ENCODE measurements at regions not wholly inside any gene's neighbourhood (a gene's known extent, or its start where the extent isn't known, plus 50 kb on each side); places are given as distances from the start of the nearest gene placed in this dataset.

- intact Hi-C loops (cut with DNase I, micrococcal nuclease) = loop anchor here (1.0 kb wide), 1 partner anchor 277 kb away; no protein-coding TSS in a partner anchor
- Histone ChIP-seq H3K9me3 (ENCODE audit: control insufficient read depth in 1 of 2, insufficient read depth in 1 of 2, low read length in 2 of 2) (peaks cover 0 to 34% of the 10 kb centered on the region in 2 experiments), H3K27me3 (ENCODE audit: control insufficient read depth in 1 of 2, insufficient read depth in 2 of 2, low read length in 2 of 2) (peaks cover 14 to 33% of the 10 kb centered on the region in 2 experiments), H3K4me1 (ENCODE audit: insufficient read depth, low read length) (peaks cover 9% of the 10 kb centered on the region), H3K36me3 (ENCODE audit: insufficient read depth, low read length) (no peaks in the 10 kb centered on the region), H3K27ac (ENCODE audit: low read depth in 1 of 2, low read length in 2 of 2) (no peak overlapping the region), H3K4me3 (ENCODE audit: low read length) (no peak overlapping the region)
- ChIA-PET POLR2A (no interaction called here), CTCF (interaction anchor here (2.0 kb wide), 1 partner anchor 277 kb away, joined by 7 read pairs; no protein-coding TSS in a partner anchor)
- TF ChIP-seq, protein P1, sequence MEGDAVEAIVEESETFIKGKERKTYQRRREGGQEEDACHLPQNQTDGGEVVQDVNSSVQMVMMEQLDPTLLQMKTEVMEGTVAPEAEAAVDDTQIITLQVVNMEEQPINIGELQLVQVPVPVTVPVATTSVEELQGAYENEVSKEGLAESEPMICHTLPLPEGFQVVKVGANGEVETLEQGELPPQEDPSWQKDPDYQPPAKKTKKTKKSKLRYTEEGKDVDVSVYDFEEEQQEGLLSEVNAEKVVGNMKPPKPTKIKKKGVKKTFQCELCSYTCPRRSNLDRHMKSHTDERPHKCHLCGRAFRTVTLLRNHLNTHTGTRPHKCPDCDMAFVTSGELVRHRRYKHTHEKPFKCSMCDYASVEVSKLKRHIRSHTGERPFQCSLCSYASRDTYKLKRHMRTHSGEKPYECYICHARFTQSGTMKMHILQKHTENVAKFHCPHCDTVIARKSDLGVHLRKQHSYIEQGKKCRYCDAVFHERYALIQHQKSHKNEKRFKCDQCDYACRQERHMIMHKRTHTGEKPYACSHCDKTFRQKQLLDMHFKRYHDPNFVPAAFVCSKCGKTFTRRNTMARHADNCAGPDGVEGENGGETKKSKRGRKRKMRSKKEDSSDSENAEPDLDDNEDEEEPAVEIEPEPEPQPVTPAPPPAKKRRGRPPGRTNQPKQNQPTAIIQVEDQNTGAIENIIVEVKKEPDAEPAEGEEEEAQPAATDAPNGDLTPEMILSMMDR (IDR thresholded peaks at IDR 0.05) = peak; percentile 77
- Mint-ChIP-seq H3K36me3 (ENCODE audit: low read depth) (no peaks in the 10 kb centered on the region), H3K9me3 (no peaks in the 10 kb centered on the region), H3K4me3 (no peak overlapping the region), H3K27ac (no peak overlapping the region), H3K4me1 (ENCODE audit: low read depth) (no peaks in the 10 kb centered on the region), H3K27me3 (peaks cover 62% of the 10 kb centered on the region)
- DNase-seq (peak; percentile 43 to 77 (median 60)), ATAC-seq (ENCODE audit: poor library complexity) (peak; percentile 58)
Observed at GRCh38 chr11:69918938-69919650, 99.9 kb upstream of the FGF3 start.

DNA sequence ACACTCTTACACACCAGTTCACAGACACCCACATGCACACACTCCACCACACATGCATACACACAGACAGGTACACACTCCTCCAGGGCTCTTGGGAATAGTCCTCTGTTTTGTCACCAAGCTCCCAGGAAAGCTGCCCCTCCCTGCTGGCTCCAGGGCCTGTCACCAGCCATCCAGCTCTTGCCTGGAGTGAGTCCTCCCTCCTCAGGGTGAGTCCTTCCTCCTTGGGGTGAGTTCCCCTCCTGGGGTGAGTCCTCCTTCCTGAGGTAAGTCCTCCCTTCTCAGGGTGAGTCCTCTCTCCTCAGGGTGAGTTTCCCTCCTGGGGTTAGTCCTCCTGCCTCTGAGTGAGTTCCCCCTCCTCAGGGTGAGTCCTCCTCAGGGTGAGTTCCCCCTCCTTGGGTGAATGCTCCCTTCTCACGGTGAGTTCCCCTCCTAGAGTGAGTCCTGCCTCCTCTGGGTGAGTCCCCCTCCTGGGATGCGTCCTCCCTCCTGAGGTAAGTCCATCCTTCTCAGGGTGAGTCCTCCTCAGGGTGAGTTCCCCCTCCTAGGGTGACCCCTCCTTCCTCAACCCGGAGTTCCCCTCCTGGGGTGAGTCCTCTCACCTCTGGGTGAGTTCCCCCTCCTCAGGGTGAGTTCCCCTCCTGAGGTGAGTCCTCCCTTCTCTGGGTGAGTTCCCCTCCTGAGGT is 100.6 kb upstream of the FGF3 start:
- CTCF ChIA-PET = no interaction called here
- DNase-seq (peak in 1 of 14 experiments; percentile 27), ATAC-seq (ENCODE audit: poor library complexity) (no peak)
- Histone ChIP-seq H3K4me1 (ENCODE audit: insufficient read depth, low read length) (peaks cover 9% of the 10 kb centered on the region), H3K27me3 (ENCODE audit: control insufficient read depth in 1 of 2, insufficient read depth in 2 of 2, low read length in 2 of 2) (peaks cover 16 to 35% of the 10 kb centered on the region in 2 experiments), H3K4me3 (ENCODE audit: low read length) (no peak overlapping the region), H3K27ac (ENCODE audit: low read depth in 1 of 2, low read length in 2 of 2) (no peak overlapping the region), H3K9me3 (ENCODE audit: control insufficient read depth in 1 of 2, insufficient read depth in 1 of 2, low read length in 2 of 2) (peaks cover 0 to 30% of the 10 kb centered on the region in 2 experiments), H3K36me3 (ENCODE audit: insufficient read depth, low read length) (no peaks in the 10 kb centered on the region)
- TF ChIP-seq, protein P1 (IDR thresholded peaks at IDR 0.05) = no peak
- no peaks in the 10 kb centered on the region for H3K9me3 Mint-ChIP-seq
- no peak overlapping the region for H3K4me3 Mint-ChIP-seq
- H3K4me1 Mint-ChIP-seq (ENCODE audit: low read depth) = no peaks in the 10 kb centered on the region
- peaks cover 64% of the 10 kb centered on the region for H3K27me3 Mint-ChIP-seq
- no peak overlapping the region for H3K27ac Mint-ChIP-seq
- intact Hi-C loops (cut with DNase I, micrococcal nuclease) = no loop called here
- POLR2A ChIA-PET = no interaction called here
- no peaks in the 10 kb centered on the region for H3K36me3 Mint-ChIP-seq (ENCODE audit: low read depth)

GRCh38 chr11:69920345-69921127 is 101.3 kb upstream of the FGF3 start:
- no peak overlapping the region for H3K4me3 ChIP-seq (ENCODE audit: low read length)
- H3K36me3 Mint-ChIP-seq (ENCODE audit: low read depth) = no peaks in the 10 kb centered on the region
- no peak overlapping the region for H3K27ac ChIP-seq (ENCODE audit: low read depth in 1 of 2, low read length in 2 of 2)
- H3K4me1 Mint-ChIP-seq (ENCODE audit: low read depth) = no peaks in the 10 kb centered on the region
- CTCF ChIA-PET = no interaction called here
- intact Hi-C loops (cut with DNase I, micrococcal nuclease) = no loop called here
- no peak for ATAC-seq (ENCODE audit: poor library complexity)
- H3K9me3 Mint-ChIP-seq = no peaks in the 10 kb centered on the region
- H3K27me3 Mint-ChIP-seq = peaks cover 64% of the 10 kb centered on the region
- H3K27ac Mint-ChIP-seq = no peak overlapping the region
- DNase-seq = peak in 1 of 14 experiments; percentile 26
- TF ChIP-seq, protein P1 (IDR thresholded peaks at IDR 0.05) = no peak
- H3K27me3 ChIP-seq (ENCODE audit: control insufficient read depth in 1 of 2, insufficient read depth in 2 of 2, low read length in 2 of 2) = peaks cover 11 to 31% of the 10 kb centered on the region in 2 experiments
- peaks cover 8% of the 10 kb centered on the region for H3K4me1 ChIP-seq (ENCODE audit: insufficient read depth, low read length)
- POLR2A ChIA-PET = no interaction called here
- H3K4me3 Mint-ChIP-seq = no peak overlapping the region
- H3K36me3 ChIP-seq (ENCODE audit: insufficient read depth, low read length) = no peaks in the 10 kb centered on the region
- peaks cover 0 to 24% of the 10 kb centered on the region in 2 experiments for H3K9me3 ChIP-seq (ENCODE audit: control insufficient read depth in 1 of 2, insufficient read depth in 1 of 2, low read length in 2 of 2)

All from CD4-positive, alpha-beta T cell (primary cell).